ENCODE measurements at regions not wholly inside any gene's neighbourhood (a gene's known extent, or its start where the extent isn't known, plus 50 kb on each side); places are given as distances from the start of the nearest gene placed in this dataset.

GRCh38 chr6:153621491-153621890 is 417.5 kb upstream of the OPRM1 start:
- DNase-seq = no peak

GRCh38 chr6:153621070-153621469 is 418.0 kb upstream of the OPRM1 start:
- no peak for DNase-seq

GRCh38 chr6:153618371-153619322 is 420.4 kb upstream of the OPRM1 start:
- DNase-seq = no peak

- DNase-seq = no peak
Observed at GRCh38 chr6:153616506-153616905, 422.5 kb upstream of the OPRM1 start.

GRCh38 chr6:153613719-153614455 is 425.2 kb upstream of the OPRM1 start:
- no peak for DNase-seq

GRCh38 chr6:153602401-153602800 is 436.6 kb upstream of the OPRM1 start:
- no peak for DNase-seq

GRCh38 chr6:153599901-153600300 is 439.1 kb upstream of the OPRM1 start:
- DNase-seq = no peak

GRCh38 chr6:153595903-153596302 is 443.1 kb upstream of the OPRM1 start:
- DNase-seq = no peak

- DNase-seq = no peak
Observed at GRCh38 chr6:153594871-153595270, 444.2 kb upstream of the OPRM1 start.

- DNase-seq = no peak
Observed at GRCh38 chr6:153591159-153591558, 447.9 kb upstream of the OPRM1 start.

- no peak for DNase-seq
Observed at GRCh38 chr6:153590411-153590810, 448.6 kb upstream of the OPRM1 start.

- no peak for DNase-seq
Observed at GRCh38 chr6:153588330-153588729, 450.7 kb upstream of the OPRM1 start.

- no peak for DNase-seq
Observed at GRCh38 chr6:153583685-153584084, 452.6 kb upstream of the RGS17 start.

GRCh38 chr6:153580776-153581175 is 449.7 kb upstream of the RGS17 start:
- no peak for DNase-seq

- DNase-seq = no peak
Observed at GRCh38 chr6:153575528-153575927, 444.4 kb upstream of the RGS17 start.

- DNase-seq = no peak
Observed at GRCh38 chr6:153574231-153574630, 443.1 kb upstream of the RGS17 start.

GRCh38 chr6:153572371-153572770 is 441.3 kb upstream of the RGS17 start:
- no peak for DNase-seq

- no peak for DNase-seq
Observed at GRCh38 chr6:153568628-153569027, 437.5 kb upstream of the RGS17 start.

GRCh38 chr6:153564803-153565202 is 433.7 kb upstream of the RGS17 start:
- DNase-seq = no peak

- DNase-seq = no peak
Observed at GRCh38 chr6:153563001-153563400, 431.9 kb upstream of the RGS17 start.

- DNase-seq = no peak
Observed at GRCh38 chr6:153553627-153554026, 422.5 kb upstream of the RGS17 start.

GRCh38 chr6:153539602-153540001 is 408.5 kb upstream of the RGS17 start:
- DNase-seq = no peak

GRCh38 chr6:153538491-153538890 is 407.4 kb upstream of the RGS17 start:
- no peak for DNase-seq

- DNase-seq = no peak
Observed at GRCh38 chr6:153537422-153537821, 406.3 kb upstream of the RGS17 start.

All from stimulated activated CD4-positive, alpha-beta T cell treated with anti-CD3 and anti-CD28 coated beads, Interleukin-15, amount 100 ng/mL, for 24 hours (primary cell).